ENCODE measurements at regions not wholly inside any gene's neighbourhood (a gene's known extent, or its start where the extent isn't known, plus 50 kb on each side); places are given as distances from the start of the nearest gene placed in this dataset.

- no peak for TF ChIP-seq CTCF (IDR thresholded peaks at IDR 0.05)
- TF ChIP-seq NRF1 (IDR thresholded peaks at IDR 0.05; ENCODE audit: low read depth, low read length) = no peak
- TF ChIP-seq USF2 (IDR thresholded peaks at IDR 0.05; ENCODE audit: borderline replicate concordance, low read depth, low read length) = no peak
- TF ChIP-seq CHD2 (IDR thresholded peaks at IDR 0.05; ENCODE audit: low read length, partially characterized antibody) = no peak
- TF ChIP-seq TEAD4 (IDR thresholded peaks at IDR 0.05; ENCODE audit: borderline replicate concordance, insufficient read depth) = no peak
Measured at GRCh38 chr11:22556381-22556780, 69.2 kb downstream of the FANCF start (continued).

DNA sequence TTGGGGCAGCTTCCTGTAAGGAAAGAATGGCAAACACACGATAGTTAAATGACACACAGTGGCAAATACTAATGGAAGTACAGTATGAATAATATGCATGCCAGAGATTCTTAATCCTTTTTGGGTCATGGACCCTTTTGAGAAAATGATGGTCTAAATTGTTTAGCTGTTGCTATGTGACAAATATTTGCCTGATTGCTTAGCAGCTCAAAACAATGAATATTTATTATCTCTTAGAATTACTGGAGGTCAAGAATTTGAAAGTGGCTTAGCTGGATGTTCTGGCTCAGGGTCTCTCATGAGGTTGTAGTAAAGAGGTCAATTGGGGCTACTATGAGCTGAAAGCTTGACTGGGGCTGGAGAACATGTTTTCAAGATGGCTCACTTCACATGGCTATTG is 69.7 kb downstream of the FANCF start:
- H3K36me3 ChIP-seq (replicated peaks in 1 of 2; ENCODE audit: control insufficient read depth in 1 of 2, insufficient read depth in 2 of 2, low read length in 1 of 2) = no peaks in the 10 kb centered on the region
- H4K20me1 ChIP-seq (ENCODE audit: insufficient read depth) = no peaks in the 10 kb centered on the region
- H3K4me3 ChIP-seq (ENCODE audit: low read depth in 2 of 2, low read length in 1 of 2) = no peak overlapping the region
- TF ChIP-seq EZH2phosphoT487 (IDR thresholded peaks at IDR 0.05; ENCODE audit: borderline replicate concordance, low read depth) = no peak
- TF ChIP-seq, protein P1, sequence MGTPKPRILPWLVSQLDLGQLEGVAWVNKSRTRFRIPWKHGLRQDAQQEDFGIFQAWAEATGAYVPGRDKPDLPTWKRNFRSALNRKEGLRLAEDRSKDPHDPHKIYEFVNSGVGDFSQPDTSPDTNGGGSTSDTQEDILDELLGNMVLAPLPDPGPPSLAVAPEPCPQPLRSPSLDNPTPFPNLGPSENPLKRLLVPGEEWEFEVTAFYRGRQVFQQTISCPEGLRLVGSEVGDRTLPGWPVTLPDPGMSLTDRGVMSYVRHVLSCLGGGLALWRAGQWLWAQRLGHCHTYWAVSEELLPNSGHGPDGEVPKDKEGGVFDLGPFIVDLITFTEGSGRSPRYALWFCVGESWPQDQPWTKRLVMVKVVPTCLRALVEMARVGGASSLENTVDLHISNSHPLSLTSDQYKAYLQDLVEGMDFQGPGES (IDR thresholded peaks at IDR 0.05; ENCODE audit: low read depth, low read length) = no peak
- no peak for TF ChIP-seq CHD2 (IDR thresholded peaks at IDR 0.05; ENCODE audit: low read length, partially characterized antibody)
- TF ChIP-seq JUND (IDR thresholded peaks at IDR 0.05) = no peak
- no peak for TF ChIP-seq SMC3 (IDR thresholded peaks at IDR 0.05; ENCODE audit: low read depth, low read length)
- no peak for TF ChIP-seq RXRA (IDR thresholded peaks at IDR 0.05; ENCODE audit: borderline replicate concordance, low read depth)
- no peak for TF ChIP-seq USF2 (IDR thresholded peaks at IDR 0.05; ENCODE audit: borderline replicate concordance, low read depth, low read length)
- TF ChIP-seq TCF12 (IDR thresholded peaks at IDR 0.05) = no peak
- TF ChIP-seq RAD21 (IDR thresholded peaks at IDR 0.05; ENCODE audit: low read length) = no peak
- TF ChIP-seq GABPA (IDR thresholded peaks at IDR 0.05; ENCODE audit: low read depth) = no peak
- no peak for TF ChIP-seq SIN3A (IDR thresholded peaks at IDR 0.05; ENCODE audit: borderline replicate concordance, low read depth, low read length)
- TF ChIP-seq MEF2A (IDR thresholded peaks at IDR 0.05; ENCODE audit: borderline replicate concordance, low read depth) = no peak
- no peak for TF ChIP-seq FOSL2 (IDR thresholded peaks at IDR 0.05; ENCODE audit: borderline replicate concordance, low read depth)
- no peak for TF ChIP-seq RFX5 (IDR thresholded peaks at IDR 0.05; ENCODE audit: low read length)
- no peaks in the 10 kb centered on the region for H3K79me2 ChIP-seq (ENCODE audit: insufficient read depth)
- H3K9ac ChIP-seq = no peak overlapping the region
- no peak overlapping the region for H3K27ac ChIP-seq (ENCODE audit: low read depth in 2 of 2, low read length in 1 of 2)
- DNase-seq = no peak
- WGBS (ENCODE audit: low lambda C conversion rate) = 53% methylated on average over 1 of the region's 1 CpG
- H3K9me2 ChIP-seq = no peaks in the 10 kb centered on the region
- no peak overlapping the region for H2AFZ ChIP-seq (ENCODE audit: low read depth)
- POLR2A ChIA-PET = no interaction called here
- H3K27me3 ChIP-seq (ENCODE audit: insufficient read depth) = no peaks in the 10 kb centered on the region
- no peaks in the 10 kb centered on the region for H3F3A ChIP-seq (replicated peaks; ENCODE audit: insufficient read depth)
- peaks cover 0 to 16% of the 10 kb centered on the region in 2 experiments; a peak in 2 of 4 replicates for H3K4me1 ChIP-seq (ENCODE audit: control insufficient read depth in 1 of 2, insufficient read depth in 2 of 2, low read depth in 1 of 2, low read length in 1 of 2)
- no peaks in the 10 kb centered on the region for H3K9me3 ChIP-seq
- CTCF ChIA-PET = interaction anchor here (6.1 kb wide), 1 partner anchor 15 kb away, joined by 40 read pairs; no protein-coding TSS in a partner anchor
- H3K4me2 ChIP-seq = no peak overlapping the region

All from SK-N-SH (cell line).